ENCODE measurements at regions not wholly inside any gene's neighbourhood (a gene's known extent, or its start where the extent isn't known, plus 50 kb on each side); places are given as distances from the start of the nearest gene placed in this dataset.
"Not testable (repeated sequence)": the region's sequence is repeated elsewhere in the genome, so short reads cannot be mapped to it uniquely, and the experiment has no call there.

- DNase-seq (ENCODE audit: low read depth in 2 of 2, low spot score in 1 of 2): no peak
These were observed 509.2 kb downstream of the LTN1 start for GRCh38 chr21:28483301-28484035.

GRCh38 chr21:28482657-28483056, 510.0 kb downstream of the LTN1 start:
- DNase-seq (ENCODE audit: low read depth in 2 of 2, low spot score in 1 of 2): no peak

- DNase-seq (ENCODE audit: low read depth in 2 of 2, low spot score in 1 of 2): no peak
These were observed 512.2 kb downstream of the LTN1 start for GRCh38 chr21:28480470-28480869.

- no peak for DNase-seq (ENCODE audit: low read depth in 2 of 2, low spot score in 1 of 2)
These were observed 519.0 kb downstream of the LTN1 start for GRCh38 chr21:28473530-28474220.

- DNase-seq (ENCODE audit: low read depth in 2 of 2, low spot score in 1 of 2): not testable (repeated sequence)
These were observed 520.1 kb downstream of the LTN1 start for GRCh38 chr21:28472543-28472942.

GRCh38 chr21:28464988-28465387, 527.7 kb downstream of the LTN1 start:
- DNase-seq (ENCODE audit: low read depth in 2 of 2, low spot score in 1 of 2): no peak

GRCh38 chr21:28464095-28464494, 528.6 kb downstream of the LTN1 start:
- DNase-seq (ENCODE audit: low read depth in 2 of 2, low spot score in 1 of 2): no peak

- DNase-seq (ENCODE audit: low read depth in 2 of 2, low spot score in 1 of 2): no peak
These were observed 533.5 kb downstream of the LTN1 start for GRCh38 chr21:28459193-28459592.

GRCh38 chr21:28458446-28458845, 534.2 kb downstream of the LTN1 start:
- no peak for DNase-seq (ENCODE audit: low read depth in 2 of 2, low spot score in 1 of 2)

GRCh38 chr21:28455253-28455600, 537.5 kb downstream of the LTN1 start:
- no peak for DNase-seq (ENCODE audit: low read depth in 2 of 2, low spot score in 1 of 2)

- no peak for DNase-seq (ENCODE audit: low read depth in 2 of 2, low spot score in 1 of 2)
These were observed 538.0 kb downstream of the LTN1 start for GRCh38 chr21:28454564-28455252.

GRCh38 chr21:28447462-28447861, 545.2 kb downstream of the LTN1 start:
- no peak for DNase-seq (ENCODE audit: low read depth in 2 of 2, low spot score in 1 of 2)

- DNase-seq (ENCODE audit: low read depth in 2 of 2, low spot score in 1 of 2): no peak
These were observed 547.4 kb downstream of the LTN1 start for GRCh38 chr21:28445141-28445830.

- DNase-seq (ENCODE audit: low read depth in 2 of 2, low spot score in 1 of 2): no peak
These were observed 548.1 kb downstream of the LTN1 start for GRCh38 chr21:28444557-28444956.

GRCh38 chr21:28444111-28444510, 548.6 kb downstream of the LTN1 start:
- no peak for DNase-seq (ENCODE audit: low read depth in 2 of 2, low spot score in 1 of 2)

- DNase-seq (ENCODE audit: low read depth in 2 of 2, low spot score in 1 of 2): no peak
These were observed 550.1 kb downstream of the LTN1 start for GRCh38 chr21:28442624-28443023.

GRCh38 chr21:28442085-28442484, 550.6 kb downstream of the LTN1 start:
- no peak for DNase-seq (ENCODE audit: low read depth in 2 of 2, low spot score in 1 of 2)

- DNase-seq (ENCODE audit: low read depth in 2 of 2, low spot score in 1 of 2): no peak
These were observed 552.9 kb downstream of the LTN1 start for GRCh38 chr21:28439788-28440187.

GRCh38 chr21:28439251-28439650, 553.4 kb downstream of the LTN1 start:
- DNase-seq (ENCODE audit: low read depth in 2 of 2, low spot score in 1 of 2): no peak

GRCh38 chr21:28437061-28437460, 555.6 kb downstream of the LTN1 start:
- DNase-seq (ENCODE audit: low read depth in 2 of 2, low spot score in 1 of 2): no peak

GRCh38 chr21:28436286-28436932, 556.3 kb downstream of the LTN1 start:
- DNase-seq (ENCODE audit: low read depth in 2 of 2, low spot score in 1 of 2): no peak
